ENCODE measurements at regions not wholly inside any gene's neighbourhood (a gene's known extent, or its start where the extent isn't known, plus 50 kb on each side); places are given as distances from the start of the nearest gene placed in this dataset.

GRCh38 chr6:44533421-44533820 lies 145.9 kb downstream of the CDC5L start:
- DNase-seq: no peak

GRCh38 chr6:44534291-44534690 lies 146.8 kb downstream of the CDC5L start:
- DNase-seq: no peak

GRCh38 chr6:44535446-44535845 lies 147.9 kb downstream of the CDC5L start:
- no peak for DNase-seq

- no peak for DNase-seq
Observed at GRCh38 chr6:44535967-44536366, 148.5 kb downstream of the CDC5L start.

GRCh38 chr6:44537306-44538049 lies 150.0 kb downstream of the CDC5L start:
- DNase-seq: no peak

GRCh38 chr6:44538131-44538806 lies 150.8 kb downstream of the CDC5L start:
- DNase-seq: no peak

- DNase-seq: no peak
Observed at GRCh38 chr6:44538807-44539201, 151.3 kb downstream of the CDC5L start.

GRCh38 chr6:44539701-44540355 lies 152.3 kb downstream of the CDC5L start:
- DNase-seq: no peak

GRCh38 chr6:44540881-44541280 lies 153.4 kb downstream of the CDC5L start:
- no peak for DNase-seq

- DNase-seq: no peak
Observed at GRCh38 chr6:44542401-44543116, 155.1 kb downstream of the CDC5L start.

GRCh38 chr6:44543664-44544063 lies 156.2 kb downstream of the CDC5L start:
- no peak for DNase-seq

GRCh38 chr6:44545224-44545623 lies 157.7 kb downstream of the CDC5L start:
- no peak for DNase-seq

- no peak for DNase-seq
Observed at GRCh38 chr6:44548319-44548718, 160.8 kb downstream of the CDC5L start.

GRCh38 chr6:44549516-44549915 lies 162.0 kb downstream of the CDC5L start:
- DNase-seq: no peak

- DNase-seq: no peak
Observed at GRCh38 chr6:44554194-44554593, 166.7 kb downstream of the CDC5L start.

- no peak for DNase-seq
Observed at GRCh38 chr6:44554861-44555260, 167.4 kb downstream of the CDC5L start.

GRCh38 chr6:44556046-44556445 lies 168.5 kb downstream of the CDC5L start:
- no peak for DNase-seq

GRCh38 chr6:44558024-44558831 lies 170.7 kb downstream of the CDC5L start:
- no peak for DNase-seq

GRCh38 chr6:44558832-44559251 lies 171.3 kb downstream of the CDC5L start:
- DNase-seq: no peak

GRCh38 chr6:44559486-44560270 lies 172.2 kb downstream of the CDC5L start:
- no peak for DNase-seq

GRCh38 chr6:44560458-44561059 lies 173.1 kb downstream of the CDC5L start:
- DNase-seq: no peak
